NCI-H2107 treated with DMSO at 0.1 percent for 48 hours (cell line): ENCODE measurements at regions not wholly inside any gene's neighbourhood (a gene's known extent, or its start where the extent isn't known, plus 50 kb on each side); places are given as distances from the start of the nearest gene placed in this dataset.
"Not testable (repeated sequence)": the region's sequence is repeated elsewhere in the genome, so short reads cannot be mapped to it uniquely, and the experiment has no call there.

ENCODE experiments used
- DNase-seq: peaks from one replicate; lab custom pipeline; 2025; ENCODE audit not compliant: unreplicated experiment; lab: John Stamatoyannopoulos, UW

DNA sequence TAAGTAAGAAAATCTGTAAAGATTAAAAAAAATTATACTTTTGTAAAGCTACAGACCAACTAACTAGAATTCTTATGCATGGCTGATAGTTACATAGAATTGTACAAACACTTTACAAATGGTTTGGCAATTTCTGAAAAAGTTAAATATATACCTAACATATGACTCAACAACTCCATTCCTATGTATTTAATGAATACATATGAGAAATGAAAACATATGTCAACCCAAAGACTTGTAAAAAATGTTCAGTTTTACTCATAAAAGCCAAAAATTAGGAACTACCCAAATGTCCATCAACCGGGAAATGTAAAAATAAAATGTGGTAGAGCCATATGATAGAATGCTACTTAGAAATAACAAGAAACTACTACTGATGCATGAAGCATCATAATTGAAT is 152.6 kb upstream of the NRG3 start:
- DNase-seq, result no peak

DNA sequence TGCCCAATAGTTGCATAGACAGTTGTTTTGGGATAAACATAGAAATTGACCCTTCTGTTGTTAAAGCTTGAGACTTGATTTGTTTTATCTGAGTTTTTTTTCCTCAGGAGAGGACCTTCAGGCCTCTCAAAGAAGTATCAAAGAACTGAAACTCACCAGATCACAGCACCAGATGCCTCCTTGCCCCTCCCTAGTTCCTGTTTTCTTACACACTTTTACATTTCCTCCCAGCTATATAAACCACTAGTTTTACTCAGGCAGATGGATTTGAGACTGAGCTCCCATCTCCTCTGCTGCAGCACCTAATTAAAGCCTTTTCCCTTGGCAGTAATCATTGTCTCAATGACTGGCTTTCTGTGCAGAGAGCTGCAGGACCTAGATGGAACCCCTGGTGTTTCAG is 150.6 kb upstream of the NRG3 start:
- DNase-seq, result no peak

DNA sequence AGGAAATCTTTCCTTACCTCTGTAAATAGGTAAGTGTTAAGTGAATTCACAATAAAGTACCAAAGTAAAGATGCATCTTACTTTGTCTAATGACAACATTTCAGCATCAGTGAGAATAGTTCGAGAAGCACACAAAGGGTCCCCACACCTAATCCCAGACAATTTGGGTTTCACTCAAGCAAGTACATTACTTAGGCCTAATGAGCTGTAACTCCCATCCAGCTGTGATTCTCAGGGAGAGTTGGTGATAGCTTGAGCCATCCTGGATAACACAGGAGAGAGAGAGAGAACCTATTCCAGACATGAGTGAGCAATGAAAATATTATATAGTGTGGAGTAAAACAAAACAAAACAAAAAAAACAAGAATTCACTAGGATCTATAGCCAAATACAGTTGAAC is 149.1 kb upstream of the NRG3 start:
- no peak for DNase-seq

DNA sequence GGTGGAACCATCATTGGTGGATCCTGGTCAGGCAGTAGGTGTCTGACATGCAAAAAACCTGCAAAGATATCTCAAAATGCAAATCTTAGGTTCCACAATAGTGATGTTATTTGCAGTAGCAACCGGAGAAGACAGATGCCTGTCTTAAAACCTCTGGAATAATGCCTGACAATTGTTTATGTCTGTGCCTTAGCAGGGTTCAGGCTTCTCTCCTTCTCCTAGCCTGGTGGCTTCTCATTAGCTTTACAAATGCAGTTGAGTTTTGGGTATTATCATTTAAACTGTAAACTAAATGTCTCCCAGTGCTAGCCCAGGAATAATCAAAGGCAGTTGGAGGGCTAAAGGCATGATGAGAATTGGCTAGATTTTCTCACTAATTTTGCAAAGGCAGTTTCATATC is 146.3 kb upstream of the NRG3 start:
- DNase-seq, result no peak

DNA sequence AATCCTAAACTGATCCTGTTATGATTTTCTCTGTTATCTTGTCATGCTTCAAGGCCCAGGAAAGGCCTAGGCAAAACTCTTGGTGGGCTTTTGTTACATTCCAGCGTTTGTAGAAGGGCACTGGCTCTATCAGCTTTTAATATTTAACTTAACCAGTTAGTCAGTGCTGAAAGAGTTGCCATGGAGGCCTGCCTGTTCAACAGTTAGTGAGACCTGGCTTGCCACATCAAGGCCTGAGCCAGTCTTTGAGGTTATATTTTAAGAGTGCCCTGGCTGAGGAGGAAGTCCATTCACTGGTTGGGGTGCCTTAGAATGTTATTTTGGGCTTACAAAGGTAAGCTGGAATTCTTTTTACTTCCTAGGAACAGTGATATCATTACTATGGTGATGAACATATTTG is 144.1 kb upstream of the NRG3 start:
- DNase-seq, result no peak

DNA sequence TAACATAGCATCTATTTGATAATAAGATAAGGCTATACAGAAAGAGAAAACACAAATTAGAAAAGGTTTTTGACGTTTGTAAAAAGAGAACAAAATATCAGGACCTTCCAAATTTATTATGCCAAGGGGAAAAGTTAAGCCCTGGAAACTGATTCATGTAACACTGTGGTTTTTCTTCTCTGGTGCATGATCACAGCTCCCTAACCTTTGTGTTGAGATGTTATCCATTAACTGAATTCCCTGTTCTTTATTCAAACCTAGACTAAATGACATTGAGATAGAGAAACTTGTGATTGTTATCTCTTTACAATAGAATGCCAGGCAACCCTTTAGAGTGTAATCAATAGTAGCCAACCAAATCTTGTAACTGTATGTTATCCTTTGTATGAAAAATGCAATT is 141.5 kb upstream of the NRG3 start:
- no peak for DNase-seq

DNA sequence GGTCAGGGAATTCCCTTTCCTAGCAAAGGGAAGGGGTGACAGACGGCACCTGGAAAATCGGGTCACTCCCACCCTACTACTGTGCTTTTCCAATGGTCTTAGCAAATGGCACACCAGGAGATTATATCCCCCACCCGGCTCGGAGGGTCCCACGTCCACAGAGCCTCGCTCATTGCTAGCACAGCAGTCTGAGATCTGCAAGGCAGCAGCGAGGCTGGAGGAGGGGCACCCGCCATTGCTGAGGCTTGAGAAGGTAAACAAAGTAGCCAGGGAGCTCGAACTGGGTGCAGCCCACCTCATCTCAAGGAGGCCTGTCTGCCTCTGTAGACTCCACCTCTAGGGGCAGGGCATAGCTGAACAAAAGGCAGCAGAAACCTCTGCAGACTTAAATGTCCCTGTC is 139.8 kb upstream of the NRG3 start:
- DNase-seq, result not testable (repeated sequence)

DNA sequence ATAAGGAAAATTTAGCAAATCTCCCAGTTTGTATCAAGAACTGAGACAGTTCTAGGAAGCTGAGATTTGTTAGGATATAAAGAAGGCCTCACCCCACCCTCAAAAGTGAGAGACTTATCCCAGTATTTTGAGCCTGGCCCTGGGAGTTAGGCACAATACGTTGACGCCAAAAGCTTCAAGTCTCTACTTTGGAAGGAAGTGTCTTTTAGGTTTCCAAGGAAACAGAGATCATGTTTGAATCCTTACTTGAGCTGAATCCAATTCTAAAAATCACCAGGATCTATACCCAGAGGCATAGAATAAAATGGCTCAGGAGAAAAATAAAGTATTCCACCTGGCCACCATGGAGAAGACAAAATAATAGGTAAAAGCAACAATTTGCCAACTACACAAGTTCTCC is 115.9 kb upstream of the NRG3 start:
- no peak for DNase-seq

DNA sequence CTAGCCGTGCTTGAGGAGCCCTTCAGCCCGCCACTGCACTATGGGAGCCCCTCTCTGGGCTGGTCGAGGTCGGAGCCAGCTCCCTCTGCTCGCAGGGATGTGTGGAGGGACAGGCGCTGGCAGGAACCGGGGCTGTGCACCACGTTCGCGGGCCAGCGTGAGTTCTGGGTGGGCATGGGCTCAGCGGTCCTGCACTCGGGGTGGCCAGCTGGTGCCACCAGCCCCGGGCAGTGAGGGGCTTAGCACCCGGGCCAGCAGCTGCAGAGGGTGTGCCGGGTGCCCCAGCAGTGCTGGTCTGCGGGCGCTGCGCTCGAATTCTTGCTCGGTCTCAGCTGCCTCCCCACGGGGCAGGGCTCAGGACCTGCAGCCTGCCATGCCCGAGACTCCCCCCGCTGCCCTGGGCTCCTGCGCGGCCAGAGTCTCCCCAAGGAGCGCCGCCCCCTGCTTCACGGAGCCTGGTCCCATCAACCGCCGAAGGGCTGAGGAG is 90.8 kb upstream of the NRG3 start:
- no peak for DNase-seq

DNA sequence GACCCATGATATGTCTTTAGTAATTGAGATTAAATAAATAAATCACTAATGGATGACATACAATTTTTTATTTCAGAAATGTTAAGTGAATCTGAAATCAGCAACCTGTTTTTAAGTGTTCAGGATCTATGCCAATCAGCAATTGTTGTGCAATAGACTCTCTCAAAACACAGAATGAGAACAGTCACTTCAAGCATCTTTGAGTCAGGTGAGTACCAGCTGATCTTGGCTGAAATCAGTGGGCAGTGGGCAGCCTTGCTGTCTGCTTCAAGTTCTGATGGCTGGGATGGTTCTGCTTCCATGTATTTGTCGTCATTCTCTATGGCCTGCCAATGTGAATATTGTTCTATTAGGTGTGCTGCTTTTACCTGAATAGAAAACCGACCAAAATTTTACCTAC is 82.3 kb upstream of the NRG3 start:
- no peak for DNase-seq

DNA sequence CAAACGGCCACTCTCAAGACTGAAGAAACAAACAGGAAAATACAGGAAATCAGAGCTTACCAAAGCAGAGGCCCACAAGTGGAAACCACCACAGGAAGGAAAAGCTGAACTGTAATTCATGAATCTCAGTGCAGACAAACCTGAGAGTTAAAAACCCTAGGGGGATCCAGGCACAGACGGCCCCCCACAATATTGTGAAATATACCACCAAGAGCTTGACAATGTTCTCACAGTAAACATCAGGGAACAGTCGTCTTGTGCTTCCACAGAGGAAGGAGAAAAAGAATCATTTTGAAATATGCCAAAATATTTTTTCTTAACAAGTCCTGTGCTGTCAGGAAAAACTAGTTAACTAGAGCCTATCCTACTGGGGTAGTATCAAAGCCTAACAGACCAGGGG is 68.2 kb upstream of the NRG3 start:
- DNase-seq, result no peak

DNA sequence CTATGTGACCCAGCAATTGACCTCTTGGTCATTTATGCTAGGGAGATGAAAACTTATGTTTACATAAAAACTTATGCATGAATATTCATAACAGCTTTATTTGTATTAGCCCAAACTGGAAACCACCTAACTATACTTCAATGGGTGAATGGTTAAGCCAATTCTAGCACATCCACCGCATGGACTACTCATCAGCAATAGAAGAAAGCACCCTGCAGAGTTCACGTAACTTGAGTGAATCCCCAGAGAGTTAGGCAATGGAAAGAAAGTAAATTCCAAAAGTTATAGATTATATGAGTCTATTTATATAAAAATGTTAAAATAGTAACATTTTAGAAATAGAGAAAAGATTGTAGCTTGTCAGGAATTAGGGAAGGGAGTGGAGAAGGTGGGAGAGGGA is 60.2 kb upstream of the NRG3 start:
- no peak for DNase-seq

DNA sequence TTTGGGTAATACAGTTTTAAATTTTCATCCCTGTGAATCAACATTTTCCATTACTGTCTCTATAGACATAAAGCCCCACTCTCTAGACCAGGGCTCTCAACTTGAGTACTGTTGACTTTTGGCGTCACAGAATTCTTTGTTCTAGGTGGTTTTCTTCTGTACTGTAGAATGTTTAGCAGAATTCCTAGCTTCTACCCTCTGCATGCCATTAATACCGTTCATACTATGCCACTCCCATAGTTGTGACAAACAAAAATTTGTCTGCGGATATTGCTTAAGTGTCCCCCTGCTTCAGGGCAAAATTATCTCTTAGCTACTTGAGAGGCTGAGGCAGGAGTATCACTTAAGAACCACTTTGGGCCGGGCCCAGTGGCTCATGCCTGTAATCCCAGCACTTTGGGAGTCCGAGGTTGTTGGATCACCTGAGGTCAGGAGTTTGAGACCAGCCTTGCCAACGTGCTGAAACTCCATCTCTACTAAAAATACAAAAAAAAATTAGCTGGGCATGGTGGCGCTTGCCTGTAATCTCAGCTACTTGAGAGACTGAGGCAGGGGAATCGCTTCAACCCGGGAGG is 57.3 kb upstream of the NRG3 start:
- no peak for DNase-seq

DNA sequence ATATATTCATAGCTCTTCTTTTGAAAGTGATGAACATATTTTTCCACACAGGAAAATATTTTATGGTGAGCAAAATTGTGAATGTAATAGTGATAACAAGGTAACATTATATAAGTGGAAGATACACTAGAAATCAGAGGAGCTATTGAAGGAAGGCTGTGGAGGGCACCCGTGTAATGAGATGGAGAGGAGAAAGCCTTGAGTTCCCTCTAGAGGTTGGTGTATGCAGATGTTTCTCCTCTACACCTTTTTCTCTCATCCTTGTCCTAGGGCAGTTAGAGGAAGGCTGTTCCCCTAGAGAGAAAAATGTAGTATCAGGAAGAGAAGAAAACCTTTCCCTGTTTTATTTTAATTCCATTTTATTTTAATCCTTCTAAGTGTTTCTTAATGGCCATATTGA is 54.6 kb upstream of the NRG3 start:
- no peak for DNase-seq
